Suprapubic skin (tissue), 4 donors: ENCODE measurements at regions not wholly inside any gene's neighbourhood (a gene's known extent, or its start where the extent isn't known, plus 50 kb on each side); places are given as distances from the start of the nearest gene placed in this dataset.

Experiments used
- DNase-seq, 2 donors: peaks; one replicate each; pipeline ENCODE4 v3.0.0-alpha.2; 2019; ENCODE audit warnings: low spot score in 2 of 2
- H3K27ac ChIP-seq: fragments of 200-600 bp; sonication (generic); one replicate; pipeline ENCODE4 v1.5.1; 2019
- H3K27me3 ChIP-seq: fragments of 200-600 bp; sonication (generic); one replicate; pipeline ENCODE4 v1.5.1; 2019
- H3K36me3 ChIP-seq: fragments of 200-600 bp; sonication (generic); one replicate; pipeline ENCODE4 v1.5.1; 2019
- H3K4me1 ChIP-seq: fragments of 200-600 bp; sonication (generic); one replicate; pipeline ENCODE4 v1.5.1; 2019
- H3K4me3 ChIP-seq: fragments of 200-600 bp; sonication (generic); one replicate; pipeline ENCODE4 v1.5.1; 2019; ENCODE audit warnings: mild to moderate bottlenecking
- H3K9me3 ChIP-seq: fragments of 200-600 bp; sonication (generic); one replicate; pipeline ENCODE4 v1.5.1; 2019
- CTCF ChIP-seq, 2 donors: fragments of 200-600 bp in 1 of 2; fragments of 450-650 bp in 1 of 2; sonication (generic) in 1 of 2; IDR thresholded peaks; one replicate each; pipeline ENCODE4 v1.5.1; 2016 to 2019; ENCODE audit warnings: antibody characterized with exemption in 2 of 2, mild to moderate bottlenecking in 1 of 2, moderate library complexity in 1 of 2
- EP300 ChIP-seq: sonication (generic); formaldehyde crosslinking; IDR thresholded peaks from one replicate; pipeline ENCODE4 v1.6.1; 2017; ENCODE audit warnings: antibody characterized with exemption
- POLR2A ChIP-seq, 2 donors: fragments of 450-650 bp; IDR thresholded peaks; one replicate each; pipeline ENCODE4 v1.6.1; 2017; ENCODE audit warnings: antibody characterized with exemption in 2 of 2, mild to moderate bottlenecking in 2 of 2, moderate library complexity in 2 of 2
- POLR2AphosphoS5 ChIP-seq, 3 donors: sonication (generic); formaldehyde crosslinking; IDR thresholded peaks; one replicate each; pipeline ENCODE4 v1.6.1; 2017; ENCODE audit warnings: antibody characterized with exemption in 3 of 3
- WGBS: methylation state at CpG from one replicate; pipeline ENCODE4 v1.1.5; 2018; 5-methylcytosine and 5-hydroxymethylcytosine counted together

- WGBS: 70% methylated on average over 1 of the region's 1 CpG
- TF ChIP-seq POLR2A (IDR thresholded peaks at IDR 0.05): no peak
- TF ChIP-seq EP300: no peak
- TF ChIP-seq CTCF (IDR thresholded peaks at IDR 0.05): no peak
- no peak for TF ChIP-seq POLR2AphosphoS5 (IDR thresholded peaks at IDR 0.05)
- DNase-seq: no peak
- no peak overlapping the region for H3K4me3 ChIP-seq
- H3K27ac ChIP-seq: no peak overlapping the region
- no peaks in the 10 kb centered on the region for H3K27me3 ChIP-seq
- peaks cover 9% of the 10 kb centered on the region for H3K9me3 ChIP-seq
- H3K36me3 ChIP-seq: no peaks in the 10 kb centered on the region
- no peaks in the 10 kb centered on the region for H3K4me1 ChIP-seq
Observed at GRCh38 chr21:24175106-24175505, 1432.2 kb downstream of the MRPL39 start.

- no peaks in the 10 kb centered on the region for H3K27me3 ChIP-seq
- H3K9me3 ChIP-seq: no peaks in the 10 kb centered on the region
- WGBS: 79% methylated on average over 4 of the region's 4 CpGs
- TF ChIP-seq POLR2AphosphoS5 (IDR thresholded peaks at IDR 0.05) (no peak), CTCF (IDR thresholded peaks at IDR 0.05) (no peak), EP300 (no peak), POLR2A (IDR thresholded peaks at IDR 0.05) (no peak)
- H3K4me3 ChIP-seq: no peak overlapping the region
- no peaks in the 10 kb centered on the region for H3K36me3 ChIP-seq
- H3K27ac ChIP-seq: no peak overlapping the region
- no peaks in the 10 kb centered on the region for H3K4me1 ChIP-seq
- DNase-seq: no peak
Observed at GRCh38 chr21:24171736-24172135, 1435.5 kb downstream of the MRPL39 start.

GRCh38 chr21:24163539-24163938 is 1443.7 kb downstream of the MRPL39 start:
- H3K4me1 ChIP-seq: no peaks in the 10 kb centered on the region
- H3K4me3 ChIP-seq: no peak overlapping the region
- no peak for DNase-seq
- no peaks in the 10 kb centered on the region for H3K27me3 ChIP-seq
- H3K9me3 ChIP-seq: no peaks in the 10 kb centered on the region
- TF ChIP-seq CTCF (IDR thresholded peaks at IDR 0.05): no peak
- WGBS: 89% methylated on average over 8 of the region's 8 CpGs
- H3K27ac ChIP-seq: no peak overlapping the region
- H3K36me3 ChIP-seq: no peaks in the 10 kb centered on the region

GRCh38 chr21:24160528-24160927 is 1446.8 kb downstream of the MRPL39 start:
- no peaks in the 10 kb centered on the region for H3K27me3 ChIP-seq
- no peak overlapping the region for H3K27ac ChIP-seq
- no peak overlapping the region for H3K4me3 ChIP-seq
- no peaks in the 10 kb centered on the region for H3K36me3 ChIP-seq
- DNase-seq: no peak
- 62% methylated on average over 5 of the region's 5 CpGs for WGBS
- TF ChIP-seq POLR2AphosphoS5 (IDR thresholded peaks at IDR 0.05): no peak
- no peak for TF ChIP-seq POLR2A (IDR thresholded peaks at IDR 0.05)
- TF ChIP-seq EP300: no peak
- TF ChIP-seq CTCF (IDR thresholded peaks at IDR 0.05): no peak
- no peaks in the 10 kb centered on the region for H3K4me1 ChIP-seq
- H3K9me3 ChIP-seq: no peaks in the 10 kb centered on the region

- 70% methylated on average over 2 of the region's 2 CpGs for WGBS
Observed at GRCh38 chr21:24153137-24153536, 1454.1 kb downstream of the MRPL39 start.

More at GRCh38 chr21:24153137-24153536, 1454.1 kb downstream of the MRPL39 start:
- no peaks in the 10 kb centered on the region for H3K9me3 ChIP-seq
- no peak for DNase-seq
- H3K27ac ChIP-seq: no peak overlapping the region
- H3K4me1 ChIP-seq: no peaks in the 10 kb centered on the region
- H3K27me3 ChIP-seq: no peaks in the 10 kb centered on the region
- H3K4me3 ChIP-seq: no peak overlapping the region
- no peaks in the 10 kb centered on the region for H3K36me3 ChIP-seq
- no peak for TF ChIP-seq CTCF (IDR thresholded peaks at IDR 0.05)
- TF ChIP-seq EP300: no peak
- TF ChIP-seq POLR2A (IDR thresholded peaks at IDR 0.05): no peak
- no peak for TF ChIP-seq POLR2AphosphoS5 (IDR thresholded peaks at IDR 0.05)
